ENCODE measurements at regions not wholly inside any gene's neighbourhood (a gene's known extent, or its start where the extent isn't known, plus 50 kb on each side); places are given as distances from the start of the nearest gene placed in this dataset.

GRCh38 chr16:86103320-86103719 is 204.4 kb downstream of the IRF8 start:
- intact Hi-C loops (cut with DNase I) = no loop called here
- Histone ChIP-seq H3K4me3 (replicated peaks in 1 of 3) (no peak overlapping the region), H3K9me3 (no peaks in the 10 kb centered on the region), H3K27ac (no peak overlapping the region), H3K27me3 (no peaks in the 10 kb centered on the region), H3K4me1 (no peaks in the 10 kb centered on the region), H3K36me3 (no peaks in the 10 kb centered on the region)
- WGBS, 2 donors = 90 to 96% methylated on average over 3 of the region's 3 CpGs
- TF ChIP-seq, protein P1, sequence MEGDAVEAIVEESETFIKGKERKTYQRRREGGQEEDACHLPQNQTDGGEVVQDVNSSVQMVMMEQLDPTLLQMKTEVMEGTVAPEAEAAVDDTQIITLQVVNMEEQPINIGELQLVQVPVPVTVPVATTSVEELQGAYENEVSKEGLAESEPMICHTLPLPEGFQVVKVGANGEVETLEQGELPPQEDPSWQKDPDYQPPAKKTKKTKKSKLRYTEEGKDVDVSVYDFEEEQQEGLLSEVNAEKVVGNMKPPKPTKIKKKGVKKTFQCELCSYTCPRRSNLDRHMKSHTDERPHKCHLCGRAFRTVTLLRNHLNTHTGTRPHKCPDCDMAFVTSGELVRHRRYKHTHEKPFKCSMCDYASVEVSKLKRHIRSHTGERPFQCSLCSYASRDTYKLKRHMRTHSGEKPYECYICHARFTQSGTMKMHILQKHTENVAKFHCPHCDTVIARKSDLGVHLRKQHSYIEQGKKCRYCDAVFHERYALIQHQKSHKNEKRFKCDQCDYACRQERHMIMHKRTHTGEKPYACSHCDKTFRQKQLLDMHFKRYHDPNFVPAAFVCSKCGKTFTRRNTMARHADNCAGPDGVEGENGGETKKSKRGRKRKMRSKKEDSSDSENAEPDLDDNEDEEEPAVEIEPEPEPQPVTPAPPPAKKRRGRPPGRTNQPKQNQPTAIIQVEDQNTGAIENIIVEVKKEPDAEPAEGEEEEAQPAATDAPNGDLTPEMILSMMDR (IDR thresholded peaks at IDR 0.05) = no peak
- no peak for TF ChIP-seq POLR2A (IDR thresholded peaks at IDR 0.05)
- no peak for DNase-seq

- Histone ChIP-seq H3K27ac (no peak overlapping the region), H3K27me3 (no peaks in the 10 kb centered on the region), H3K4me1 (no peaks in the 10 kb centered on the region), H3K9me3 (no peaks in the 10 kb centered on the region), H3K4me3 (replicated peaks in 1 of 3) (no peak overlapping the region), H3K36me3 (no peaks in the 10 kb centered on the region)
- intact Hi-C loops (cut with DNase I) = no loop called here
- TF ChIP-seq POLR2A (IDR thresholded peaks at IDR 0.05) = no peak
- TF ChIP-seq, protein P1 (IDR thresholded peaks at IDR 0.05) = no peak
- 78 to 80% methylated on average over 5 to 6 of the region's 6 CpGs for WGBS, 2 donors
- DNase-seq = no peak
Observed at GRCh38 chr16:86104537-86105048, 205.6 kb downstream of the IRF8 start.

GRCh38 chr16:86107215-86107825 is 208.4 kb downstream of the IRF8 start:
- WGBS, 2 donors = 81 to 82% methylated on average over 19 of the region's 19 CpGs
- H3K27ac ChIP-seq = no peak overlapping the region
- H3K4me3 ChIP-seq (replicated peaks in 1 of 3) = no peak overlapping the region
- H3K36me3 ChIP-seq = no peaks in the 10 kb centered on the region
- H3K4me1 ChIP-seq = no peaks in the 10 kb centered on the region
- DNase-seq = no peak
- no peaks in the 10 kb centered on the region for H3K9me3 ChIP-seq
- no peaks in the 10 kb centered on the region for H3K27me3 ChIP-seq
- TF ChIP-seq POLR2A (IDR thresholded peaks at IDR 0.05) = no peak
- TF ChIP-seq, protein P1 (IDR thresholded peaks at IDR 0.05) = no peak
- intact Hi-C loops (cut with DNase I) = no loop called here

DNA sequence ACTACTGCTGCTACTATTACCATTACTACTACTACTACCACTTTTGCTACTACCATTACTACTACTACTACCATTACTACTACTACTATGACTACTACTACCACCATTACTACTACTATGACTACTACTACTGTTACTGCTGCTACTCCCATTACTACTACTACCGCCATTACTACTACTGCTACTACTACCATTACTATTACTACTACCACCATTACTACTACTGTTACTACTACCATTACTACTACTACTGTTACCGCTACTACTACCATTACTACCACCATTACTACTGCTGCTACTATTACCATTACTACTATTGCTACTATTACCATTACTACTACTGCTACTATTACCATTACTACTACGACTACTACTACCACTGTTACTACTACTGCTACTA is 209.1 kb downstream of the IRF8 start:
- Histone ChIP-seq H3K27me3 (no peaks in the 10 kb centered on the region), H3K27ac (no peak overlapping the region), H3K4me1 (no peaks in the 10 kb centered on the region), H3K9me3 (no peaks in the 10 kb centered on the region), H3K36me3 (no peaks in the 10 kb centered on the region), H3K4me3 (replicated peaks in 1 of 3) (no peak overlapping the region)
- WGBS, 2 donors = 96 to 97% methylated on average over 3 of the region's 3 CpGs
- DNase-seq = no peak
- intact Hi-C loops (cut with DNase I) = no loop called here
- no peak for TF ChIP-seq POLR2A (IDR thresholded peaks at IDR 0.05)
- TF ChIP-seq, protein P1 (IDR thresholded peaks at IDR 0.05) = no peak

DNA sequence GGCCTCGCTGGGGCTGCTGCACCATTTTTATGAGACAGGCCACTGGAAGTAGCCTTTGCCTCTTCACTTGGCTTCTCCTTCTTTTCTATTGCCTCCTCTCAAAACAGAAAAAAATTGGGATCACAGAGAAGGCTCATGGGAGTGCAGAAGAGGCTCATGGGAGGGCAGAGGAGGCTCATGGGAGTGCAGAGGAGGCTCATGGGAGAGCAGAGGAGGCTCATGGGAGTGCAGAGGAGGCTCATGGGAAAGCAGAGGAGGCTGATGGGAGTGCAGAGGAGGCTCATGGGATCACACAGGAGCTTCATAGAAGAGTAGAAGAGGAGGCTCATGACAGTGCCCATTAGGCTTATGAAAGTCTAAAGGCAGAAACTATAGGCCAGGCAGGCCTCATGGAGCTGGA is 211.2 kb downstream of the IRF8 start:
- H3K9me3 ChIP-seq = no peaks in the 10 kb centered on the region
- DNase-seq = no peak

More for the DNA sequence above, 211.2 kb downstream of the IRF8 start:
- no peaks in the 10 kb centered on the region for H3K36me3 ChIP-seq
- 76 to 79% methylated on average over 1 of the region's 1 CpG for WGBS, 2 donors
- H3K4me1 ChIP-seq = no peaks in the 10 kb centered on the region
- TF ChIP-seq POLR2A (IDR thresholded peaks at IDR 0.05) = no peak
- TF ChIP-seq, protein P1 (IDR thresholded peaks at IDR 0.05) = no peak
- H3K27ac ChIP-seq = no peak overlapping the region
- intact Hi-C loops (cut with DNase I) = no loop called here
- H3K4me3 ChIP-seq (replicated peaks in 1 of 3) = no peak overlapping the region
- no peaks in the 10 kb centered on the region for H3K27me3 ChIP-seq
